H9 (cell line): ENCODE measurements at regions not wholly inside any gene's neighbourhood (a gene's known extent, or its start where the extent isn't known, plus 50 kb on each side); places are given as distances from the start of the nearest gene placed in this dataset.
"Not testable (repeated sequence)": the region's sequence is repeated elsewhere in the genome, so short reads cannot be mapped to it uniquely, and the experiment has no call there.

Experiments
- DNase-seq: peaks from one replicate; pipeline ENCODE4 v3.0.0-alpha.2; 2017
- H2AFZ ChIP-seq: one replicate; pipeline ENCODE4 v1.6.1; 2013; ENCODE audit warnings: mild to moderate bottlenecking, low read length, control low read depth, moderate library complexity
- H2AK5ac ChIP-seq: 2 replicates; pipeline ENCODE4 v1.6.1; 2013; ENCODE audit warnings: low read length, control low read depth, mixed read lengths; ENCODE audit not compliant: insufficient read length
- H2BK120ac ChIP-seq: one replicate; pipeline ENCODE4 v1.6.1; 2013; ENCODE audit warnings: low read depth, mild to moderate bottlenecking, low read length, control low read depth, inconsistent platforms; ENCODE audit not compliant: poor library complexity, severe bottlenecking
- H2BK12ac ChIP-seq: 2 replicates; pipeline ENCODE4 v1.6.1; 2013; ENCODE audit warnings: low read length, control low read depth, mixed read lengths, low read depth; ENCODE audit not compliant: insufficient read length
- H2BK15ac ChIP-seq: 2 replicates; pipeline ENCODE4 v1.6.1; 2013; ENCODE audit warnings: low read depth, low read length, control low read depth
- H2BK20ac ChIP-seq: one replicate; pipeline ENCODE4 v1.6.1; 2013; ENCODE audit warnings: low read depth, mild to moderate bottlenecking, low read length, control low read depth, inconsistent platforms; ENCODE audit not compliant: poor library complexity, severe bottlenecking
- H2BK5ac ChIP-seq: 2 replicates; pipeline ENCODE4 v1.6.1; 2013; ENCODE audit warnings: low read length, control low read depth, mixed read lengths; ENCODE audit not compliant: insufficient read length
- H3K14ac ChIP-seq: 2 replicates; pipeline ENCODE4 v1.6.1; 2013; ENCODE audit warnings: low read length, control low read depth; ENCODE audit not compliant: insufficient read depth
- H3K18ac ChIP-seq: 2 replicates; pipeline ENCODE4 v1.6.1; 2013; ENCODE audit warnings: low read depth, mild to moderate bottlenecking, mixed read lengths, low read length, control low read depth; ENCODE audit not compliant: insufficient read length
- H3K23ac ChIP-seq: 2 replicates; pipeline ENCODE4 v1.6.1; 2013; ENCODE audit warnings: low read length, control low read depth, mixed read lengths, low read depth; ENCODE audit not compliant: insufficient read length
- H3K23me2 ChIP-seq: 2 replicates; pipeline ENCODE4 v1.6.1; 2013; ENCODE audit warnings: low read depth, mild to moderate bottlenecking, mixed read lengths, low read length, control low read depth; ENCODE audit not compliant: insufficient read length, poor library complexity, severe bottlenecking
- H3K27ac ChIP-seq: 2 replicates; pipeline ENCODE4 v1.5.1; 2013; ENCODE audit warnings: low read length, control low read depth, mixed read lengths, low read depth; ENCODE audit not compliant: insufficient read length
- H3K27me3 ChIP-seq: 2 replicates; pipeline ENCODE4 v1.6.1; 2013; ENCODE audit warnings: low read length, control low read depth, inconsistent platforms; ENCODE audit not compliant: insufficient read depth
- H3K4ac ChIP-seq: 2 replicates; pipeline ENCODE4 v1.6.1; 2013; ENCODE audit warnings: low read depth, mild to moderate bottlenecking, control low read depth, inconsistent platforms, low read length, moderate library complexity
- H3K4me1 ChIP-seq: 2 replicates; pipeline ENCODE4 v1.6.1; 2013; ENCODE audit warnings: low read length, control low read depth, inconsistent platforms; ENCODE audit not compliant: insufficient read depth
- H3K4me2 ChIP-seq: 2 replicates; pipeline ENCODE4 v1.6.1; 2013; ENCODE audit warnings: low read length, control low read depth, mixed read lengths; ENCODE audit not compliant: insufficient read length, insufficient read depth
- H3K56ac ChIP-seq: 2 replicates; pipeline ENCODE4 v1.6.1; 2013; ENCODE audit warnings: low read depth, mild to moderate bottlenecking, mixed read lengths, low read length, control low read depth; ENCODE audit not compliant: insufficient read length
- H3K79me1 ChIP-seq: 2 replicates; pipeline ENCODE4 v1.6.1; 2013; ENCODE audit warnings: low read depth, mild to moderate bottlenecking, moderate library complexity, low read length, control low read depth, inconsistent platforms; ENCODE audit not compliant: insufficient read depth, poor library complexity, severe bottlenecking
- H3K79me2 ChIP-seq: 2 replicates; pipeline ENCODE4 v1.6.1; 2013; ENCODE audit warnings: low read length, control low read depth, inconsistent platforms; ENCODE audit not compliant: insufficient read depth
- H3K9ac ChIP-seq: 2 replicates; pipeline ENCODE4 v1.6.1; 2013; ENCODE audit warnings: low read length, control low read depth, mixed read lengths; ENCODE audit not compliant: insufficient read length; ENCODE audit errors: extremely low read depth
- H3K9me3 ChIP-seq: one replicate; pipeline ENCODE4 v1.6.1; 2013; ENCODE audit warnings: low read depth, low read length, inconsistent platforms; ENCODE audit not compliant: control insufficient read depth
- H3T11ph ChIP-seq: one replicate; pipeline ENCODE4 v1.6.1; 2013; ENCODE audit warnings: mild to moderate bottlenecking, low read length, control low read depth, inconsistent platforms
- H4K20me1 ChIP-seq: one replicate; pipeline ENCODE4 v1.6.1; 2013; ENCODE audit not compliant: control insufficient read depth, insufficient read length, insufficient read depth
- H4K5ac ChIP-seq: 2 replicates; pipeline ENCODE4 v1.6.1; 2013; ENCODE audit warnings: low read depth, mild to moderate bottlenecking, mixed read lengths, low read length, control low read depth; ENCODE audit not compliant: insufficient read length
- H4K8ac ChIP-seq: replicated peaks from 2 replicates; pipeline ENCODE4 v1.6.1; 2013; ENCODE audit warnings: low read length, control low read depth, mixed read lengths, low read depth; ENCODE audit not compliant: insufficient read length
- H4K91ac ChIP-seq: 2 replicates; pipeline ENCODE4 v1.6.1; 2013; ENCODE audit warnings: low read depth, mild to moderate bottlenecking, moderate library complexity, mixed read lengths, low read length, control low read depth; ENCODE audit not compliant: insufficient read length
- H3K27ac Mint-ChIP-seq, 3 experiments: 2 replicates in 2 of 3; 3 replicates in 1 of 3; pipeline ENCODE4 v1.8.0; 2020 to 2021; ENCODE audit warnings: mixed read lengths in 3 of 3, mild to moderate bottlenecking in 1 of 3, moderate library complexity in 1 of 3
- H3K27me3 Mint-ChIP-seq: 2 replicates; pipeline ENCODE4 v1.8.0; 2021; ENCODE audit warnings: low read depth, mild to moderate bottlenecking, moderate library complexity, mixed read lengths
- H3K36me3 Mint-ChIP-seq, 3 experiments: 2 replicates in 2 of 3; 3 replicates in 1 of 3; pipeline ENCODE4 v1.8.0; 2020 to 2021; ENCODE audit warnings: low read depth in 3 of 3, mixed read lengths in 3 of 3; ENCODE audit not compliant: insufficient read depth in 1 of 3
- H3K4me1 Mint-ChIP-seq, 2 experiments: 2 replicates each; pipeline ENCODE4 v1.8.0; 2020; ENCODE audit warnings: mixed read lengths in 2 of 2
- H3K4me3 Mint-ChIP-seq, 2 experiments: 2 replicates in 1 of 2; 3 replicates in 1 of 2; pipeline ENCODE4 v1.8.0; 2020 to 2021; ENCODE audit warnings: mild to moderate bottlenecking in 2 of 2, mixed read lengths in 2 of 2, moderate library complexity in 1 of 2
- H3K9me3 Mint-ChIP-seq, 2 experiments: 2 replicates in 1 of 2; 3 replicates in 1 of 2; pipeline ENCODE4 v1.8.0; 2020; ENCODE audit warnings: mild to moderate bottlenecking in 2 of 2, mixed read lengths in 2 of 2, moderate library complexity in 1 of 2
- CTCF ChIP-seq: fragments of 200-600 bp; sonication (generic); conservative IDR thresholded peaks from 3 replicates; pipeline ENCODE4 v1.8.0; 2021; ENCODE audit warnings: antibody characterized with exemption, mild to moderate bottlenecking
- WGBS: extraction: QIAGEN DNeasy Blood & Tissue Kit; methylation state at CpG from one replicate; pipeline ENCODE4 v1.1.7; 2013; ENCODE audit warnings: missing lambda C conversion rate, low lambda C conversion rate, mixed read lengths; ENCODE audit not compliant: insufficient read length; ENCODE audit errors: extremely low coverage; 5-methylcytosine and 5-hydroxymethylcytosine counted together

DNA sequence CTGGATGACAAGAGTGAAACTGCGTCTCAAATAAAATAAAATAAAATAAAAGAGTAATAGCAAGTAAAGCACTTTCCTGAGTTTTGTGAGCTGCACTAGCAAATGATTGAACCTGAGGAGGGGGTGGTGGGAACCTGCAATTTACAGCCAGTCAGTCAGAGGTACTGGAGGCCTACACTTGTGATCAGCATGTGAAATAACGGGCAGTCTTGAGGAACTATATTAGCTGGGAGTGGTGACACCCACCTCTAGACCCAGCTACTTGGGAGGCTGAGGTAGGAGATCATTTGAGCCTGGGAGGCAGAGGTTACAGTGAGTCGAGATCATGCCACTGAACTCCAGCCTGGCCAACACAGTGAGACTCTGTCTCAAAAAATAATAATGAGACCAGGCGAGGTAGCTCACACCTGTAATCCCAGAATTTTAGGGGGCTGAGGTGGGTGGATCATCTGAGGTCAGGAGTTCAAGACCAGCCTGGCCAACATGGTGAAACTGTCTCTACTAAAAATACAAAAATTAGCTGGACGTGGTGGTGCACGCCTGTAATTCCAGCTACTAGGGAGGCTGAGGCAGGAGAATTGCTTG is 537.1 kb upstream of the HTR2C start:
- Histone ChIP-seq H3K23ac (no peak overlapping the region), H2AK5ac (no peak overlapping the region), H3K4me2 (peak overlapping the region; percentile 27), H4K8ac (no peak overlapping the region), H3K4me1 (peaks cover 4% of the 10 kb centered on the region; the same call in 1 of the 2 replicates), H3K79me2 (peaks cover 22% of the 10 kb centered on the region; the same call in 1 of the 2 replicates), H2AFZ (no peak overlapping the region), H2BK20ac (no peak overlapping the region), H3K23me2 (peaks cover 11% of the 10 kb centered on the region), H3K27me3 (no peaks in the 10 kb centered on the region), H3T11ph (no peak overlapping the region), H2BK15ac (no peak overlapping the region), H3K14ac (no peak overlapping the region), H3K56ac (no peak overlapping the region), H4K5ac (no peak overlapping the region), H3K79me1 (no peaks in the 10 kb centered on the region), H3K27ac (no peak overlapping the region), H3K9ac (no peak overlapping the region), H3K4ac (no peak overlapping the region), H2BK12ac (no peak overlapping the region), H2BK5ac (no peak overlapping the region), H4K20me1 (no peaks in the 10 kb centered on the region), H3K18ac (no peak overlapping the region), H3K9me3 (no peaks in the 10 kb centered on the region), H4K91ac (no peak overlapping the region), H2BK120ac (no peak overlapping the region)
- Mint-ChIP-seq H3K4me1 (peaks cover 43% of the 10 kb centered on the region in 2 experiments), H3K9me3 (no peaks in the 10 kb centered on the region; a peak in 1 of 5 replicates), H3K4me3 (peak overlapping the region; percentile 51 to 73), H3K27ac (peak overlapping the region in 2 of 3 experiments; percentile 90 to 91; a peak in 4 of 7 replicates), H3K36me3 (peaks cover 22 to 43% (median 37%) of the 10 kb centered on the region in 3 experiments; a peak in 6 of 7 replicates), H3K27me3 (no peaks in the 10 kb centered on the region)
- WGBS = no CpG with 5 or more reads among the region's 6 CpGs
- TF ChIP-seq CTCF = no peak
- DNase-seq = no peak

- H3K9ac ChIP-seq = peak overlapping the region; percentile 98
- WGBS = 87% methylated on average over 3 of the region's 8 CpGs
- H3K27me3 ChIP-seq, H2BK15ac ChIP-seq, H3K4ac ChIP-seq, H4K91ac ChIP-seq, DNase-seq, H3K23ac ChIP-seq, H2BK12ac ChIP-seq, H3K79me1 ChIP-seq, H2AK5ac ChIP-seq, H3T11ph ChIP-seq, H2AFZ ChIP-seq, H3K27me3 Mint-ChIP-seq, H4K20me1 ChIP-seq, H2BK120ac ChIP-seq, H2BK20ac ChIP-seq, H4K5ac ChIP-seq, H3K27ac Mint-ChIP-seq, H3K56ac ChIP-seq, H3K14ac ChIP-seq, H2BK5ac ChIP-seq, H3K9me3 ChIP-seq, H4K8ac ChIP-seq, H3K4me1 ChIP-seq, H3K4me3 Mint-ChIP-seq, H3K36me3 Mint-ChIP-seq: not testable (repeated sequence)
- peak overlapping the region; percentile 25 for H3K4me2 ChIP-seq
- peaks cover 32 to 37% of the 10 kb centered on the region in 2 experiments for H3K4me1 Mint-ChIP-seq
- H3K18ac ChIP-seq = peak overlapping the region; percentile 64
- H3K79me2 ChIP-seq = peaks cover 21% of the 10 kb centered on the region; the same call in 1 of the 2 replicates
- peaks cover 11% of the 10 kb centered on the region for H3K23me2 ChIP-seq
- peaks cover 13 to 14% of the 10 kb centered on the region in 2 experiments; a peak in 4 of 5 replicates for H3K9me3 Mint-ChIP-seq
- H3K27ac ChIP-seq = peak overlapping the region; percentile 68
These were observed 542.4 kb upstream of the HTR2C start for GRCh38 chrX:114041470-114041869.
